IMR-90 (cell line): ENCODE measurements at regions not wholly inside any gene's neighbourhood (a gene's known extent, or its start where the extent isn't known, plus 50 kb on each side); places are given as distances from the start of the nearest gene placed in this dataset.

Source experiments
- CEBPB ChIP-seq: IDR thresholded peaks from 2 replicates; pipeline ENCODE4 v1.6.1; 2012; ENCODE audit warnings: low read depth, low read length, improper control_type of control experiment
- CHD1 ChIP-seq: IDR thresholded peaks from 2 replicates; pipeline ENCODE4 v1.6.1; 2012; ENCODE audit warnings: low read depth, low read length, improper control_type of control experiment
- FOS ChIP-seq: fragments of 150-350 bp; IDR thresholded peaks from 2 replicates; pipeline ENCODE4 v1.6.1; 2016; ENCODE audit warnings: low read depth, low read length
- MAZ ChIP-seq: IDR thresholded peaks from 2 replicates; pipeline ENCODE4 v1.6.1; 2012; ENCODE audit warnings: low read depth, mild to moderate bottlenecking, low read length, improper control_type of control experiment, moderate library complexity, borderline replicate concordance
- MXI1 ChIP-seq: IDR thresholded peaks from 2 replicates; pipeline ENCODE4 v1.6.1; 2012; ENCODE audit warnings: low read depth, mild to moderate bottlenecking, low read length, moderate library complexity, borderline replicate concordance
- NFE2L2 ChIP-seq: fragments of 150-350 bp; IDR thresholded peaks from 2 replicates; pipeline ENCODE4 v1.6.1; 2016; ENCODE audit warnings: low read depth, mild to moderate bottlenecking, low read length
- POLR2A ChIP-seq: IDR thresholded peaks from 2 replicates; pipeline ENCODE4 v1.6.1; 2012; ENCODE audit warnings: mild to moderate bottlenecking, low read depth, low read length
- RAD21 ChIP-seq: IDR thresholded peaks from 2 replicates; pipeline ENCODE4 v1.6.1; 2012; ENCODE audit warnings: low read length, improper control_type of control experiment
- RCOR1 ChIP-seq: IDR thresholded peaks from 2 replicates; pipeline ENCODE4 v1.6.1; 2012; ENCODE audit warnings: mild to moderate bottlenecking, low read length, improper control_type of control experiment; ENCODE audit not compliant: insufficient replicate concordance
- RFX5 ChIP-seq: IDR thresholded peaks from 2 replicates; pipeline ENCODE4 v1.8.0; 2012; ENCODE audit warnings: low read depth, mild to moderate bottlenecking, low read length, moderate library complexity
- TF ChIP-seq, protein P1 (sequence below): conservative IDR thresholded peaks from 2 replicates; pipeline ENCODE4 v1.5.1; 2012; ENCODE audit warnings: mild to moderate bottlenecking, low read depth, low read length, improper control_type of control experiment
- TF ChIP-seq, protein P2 (sequence below): fragments of 150-350 bp; IDR thresholded peaks from 2 replicates; pipeline ENCODE4 v1.6.1; 2017; ENCODE audit warnings: mild to moderate bottlenecking, antibody characterized with exemption, low read length, low read depth
- TF ChIP-seq, protein P3 (sequence below): fragments of 150-350 bp; IDR thresholded peaks from 2 replicates; pipeline ENCODE4 v1.6.1; 2016; ENCODE audit warnings: low read depth, mild to moderate bottlenecking, low read length, moderate library complexity, borderline replicate concordance

DNA sequence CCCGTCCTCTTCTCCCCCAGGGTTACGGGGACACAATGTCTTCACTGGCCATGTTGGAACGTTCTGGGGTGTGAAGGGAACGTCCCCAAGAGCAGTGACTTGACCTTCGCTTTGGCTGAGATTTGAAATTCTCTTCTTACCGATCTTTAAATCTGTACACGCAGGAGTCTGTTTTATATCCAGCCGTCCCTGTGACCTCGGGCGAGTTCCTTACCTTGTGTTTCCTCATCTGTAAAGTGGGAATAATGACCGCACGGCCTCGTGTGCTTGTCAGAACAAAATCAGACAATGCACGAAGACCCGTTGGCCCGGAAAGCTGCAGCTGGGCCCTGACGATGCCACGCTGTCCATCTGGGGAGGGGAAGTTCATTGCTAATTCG is 454.3 kb downstream of the PREX1 start:
- TF ChIP-seq RCOR1, result no peak
- no peak for TF ChIP-seq POLR2A
- TF ChIP-seq, protein P1, sequence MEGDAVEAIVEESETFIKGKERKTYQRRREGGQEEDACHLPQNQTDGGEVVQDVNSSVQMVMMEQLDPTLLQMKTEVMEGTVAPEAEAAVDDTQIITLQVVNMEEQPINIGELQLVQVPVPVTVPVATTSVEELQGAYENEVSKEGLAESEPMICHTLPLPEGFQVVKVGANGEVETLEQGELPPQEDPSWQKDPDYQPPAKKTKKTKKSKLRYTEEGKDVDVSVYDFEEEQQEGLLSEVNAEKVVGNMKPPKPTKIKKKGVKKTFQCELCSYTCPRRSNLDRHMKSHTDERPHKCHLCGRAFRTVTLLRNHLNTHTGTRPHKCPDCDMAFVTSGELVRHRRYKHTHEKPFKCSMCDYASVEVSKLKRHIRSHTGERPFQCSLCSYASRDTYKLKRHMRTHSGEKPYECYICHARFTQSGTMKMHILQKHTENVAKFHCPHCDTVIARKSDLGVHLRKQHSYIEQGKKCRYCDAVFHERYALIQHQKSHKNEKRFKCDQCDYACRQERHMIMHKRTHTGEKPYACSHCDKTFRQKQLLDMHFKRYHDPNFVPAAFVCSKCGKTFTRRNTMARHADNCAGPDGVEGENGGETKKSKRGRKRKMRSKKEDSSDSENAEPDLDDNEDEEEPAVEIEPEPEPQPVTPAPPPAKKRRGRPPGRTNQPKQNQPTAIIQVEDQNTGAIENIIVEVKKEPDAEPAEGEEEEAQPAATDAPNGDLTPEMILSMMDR, result no peak
- TF ChIP-seq, protein P2, sequence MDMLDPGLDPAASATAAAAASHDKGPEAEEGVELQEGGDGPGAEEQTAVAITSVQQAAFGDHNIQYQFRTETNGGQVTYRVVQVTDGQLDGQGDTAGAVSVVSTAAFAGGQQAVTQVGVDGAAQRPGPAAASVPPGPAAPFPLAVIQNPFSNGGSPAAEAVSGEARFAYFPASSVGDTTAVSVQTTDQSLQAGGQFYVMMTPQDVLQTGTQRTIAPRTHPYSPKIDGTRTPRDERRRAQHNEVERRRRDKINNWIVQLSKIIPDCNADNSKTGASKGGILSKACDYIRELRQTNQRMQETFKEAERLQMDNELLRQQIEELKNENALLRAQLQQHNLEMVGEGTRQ, result no peak
- TF ChIP-seq MAZ, result no peak
- TF ChIP-seq CHD1, result no peak
- TF ChIP-seq RAD21, result no peak
- TF ChIP-seq MXI1, result no peak
- no peak for TF ChIP-seq NFE2L2
- no peak for TF ChIP-seq FOS
- TF ChIP-seq, protein P3, sequence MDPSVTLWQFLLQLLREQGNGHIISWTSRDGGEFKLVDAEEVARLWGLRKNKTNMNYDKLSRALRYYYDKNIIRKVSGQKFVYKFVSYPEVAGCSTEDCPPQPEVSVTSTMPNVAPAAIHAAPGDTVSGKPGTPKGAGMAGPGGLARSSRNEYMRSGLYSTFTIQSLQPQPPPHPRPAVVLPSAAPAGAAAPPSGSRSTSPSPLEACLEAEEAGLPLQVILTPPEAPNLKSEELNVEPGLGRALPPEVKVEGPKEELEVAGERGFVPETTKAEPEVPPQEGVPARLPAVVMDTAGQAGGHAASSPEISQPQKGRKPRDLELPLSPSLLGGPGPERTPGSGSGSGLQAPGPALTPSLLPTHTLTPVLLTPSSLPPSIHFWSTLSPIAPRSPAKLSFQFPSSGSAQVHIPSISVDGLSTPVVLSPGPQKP, result no peak
- no peak for TF ChIP-seq RFX5
- no peak for TF ChIP-seq CEBPB
